ENCODE measurements at regions not wholly inside any gene's neighbourhood (a gene's known extent, or its start where the extent isn't known, plus 50 kb on each side); places are given as distances from the start of the nearest gene placed in this dataset.

DNA sequence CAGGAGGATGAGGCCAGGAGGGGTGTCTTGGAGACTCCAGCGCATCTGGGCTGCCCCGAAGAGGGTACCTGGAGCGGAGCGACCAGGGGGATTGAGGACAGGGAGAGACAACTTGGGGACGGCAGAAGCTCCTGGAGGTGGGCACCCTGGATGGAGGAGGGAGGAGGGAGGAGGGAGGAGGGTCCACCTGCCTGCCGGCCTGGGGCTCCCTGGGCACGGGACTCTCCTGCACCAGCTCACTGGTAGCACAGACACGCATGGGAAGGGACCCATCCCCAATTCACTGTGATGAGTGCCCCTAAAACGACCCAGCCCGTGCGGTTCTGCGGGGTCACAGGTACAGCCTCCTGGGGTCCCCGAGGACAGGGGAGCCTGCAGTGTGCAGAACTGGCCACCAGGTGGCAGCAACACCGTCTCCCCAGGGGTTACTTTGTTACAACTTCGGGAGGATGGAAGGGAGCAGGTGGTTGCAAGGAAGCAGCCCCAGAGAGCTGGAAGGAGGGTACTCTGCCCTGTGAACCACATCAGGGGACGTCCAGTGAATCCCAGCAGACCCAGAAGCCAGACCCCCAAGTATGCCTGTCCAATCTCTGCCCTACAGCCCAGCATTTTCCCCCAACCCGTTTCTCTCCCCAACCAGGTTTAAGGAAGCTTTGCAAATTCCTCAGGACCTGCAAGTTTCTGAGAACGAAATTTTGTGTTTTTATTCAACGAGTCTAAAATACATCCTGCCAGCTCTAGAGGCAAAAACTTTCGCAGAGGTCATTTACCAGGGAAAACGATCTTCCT lies 482.4 kb downstream of the NPHP4 start:
- Mint-ChIP-seq H3K4me3 (ENCODE audit: low read depth, unreplicated experiment) (no peak overlapping the region), H3K9me3 (ENCODE audit: low read depth, unreplicated experiment) (no peaks in the 10 kb centered on the region), H3K36me3 (ENCODE audit: insufficient read depth, unreplicated experiment) (no peaks in the 10 kb centered on the region), H3K27ac (ENCODE audit: unreplicated experiment) (no peak overlapping the region), H3K4me1 (ENCODE audit: low read depth, unreplicated experiment) (peaks cover 7% of the 10 kb centered on the region), H3K27me3 (ENCODE audit: unreplicated experiment) (peaks cover 50% of the 10 kb centered on the region)
- no TSS peak for BruUV-seq (replicated peaks)
- peak; percentile 67 for DNase-seq
- intact Hi-C loops (cut with micrococcal nuclease; ENCODE audit: unreplicated experiment), result loop anchor here (2.0 to 5.0 kb wide), 2 partner anchors 237 to 407 kb away; no protein-coding TSS in a partner anchor
- TF ChIP-seq, protein P1, sequence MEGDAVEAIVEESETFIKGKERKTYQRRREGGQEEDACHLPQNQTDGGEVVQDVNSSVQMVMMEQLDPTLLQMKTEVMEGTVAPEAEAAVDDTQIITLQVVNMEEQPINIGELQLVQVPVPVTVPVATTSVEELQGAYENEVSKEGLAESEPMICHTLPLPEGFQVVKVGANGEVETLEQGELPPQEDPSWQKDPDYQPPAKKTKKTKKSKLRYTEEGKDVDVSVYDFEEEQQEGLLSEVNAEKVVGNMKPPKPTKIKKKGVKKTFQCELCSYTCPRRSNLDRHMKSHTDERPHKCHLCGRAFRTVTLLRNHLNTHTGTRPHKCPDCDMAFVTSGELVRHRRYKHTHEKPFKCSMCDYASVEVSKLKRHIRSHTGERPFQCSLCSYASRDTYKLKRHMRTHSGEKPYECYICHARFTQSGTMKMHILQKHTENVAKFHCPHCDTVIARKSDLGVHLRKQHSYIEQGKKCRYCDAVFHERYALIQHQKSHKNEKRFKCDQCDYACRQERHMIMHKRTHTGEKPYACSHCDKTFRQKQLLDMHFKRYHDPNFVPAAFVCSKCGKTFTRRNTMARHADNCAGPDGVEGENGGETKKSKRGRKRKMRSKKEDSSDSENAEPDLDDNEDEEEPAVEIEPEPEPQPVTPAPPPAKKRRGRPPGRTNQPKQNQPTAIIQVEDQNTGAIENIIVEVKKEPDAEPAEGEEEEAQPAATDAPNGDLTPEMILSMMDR (IDR thresholded peaks at IDR 0.05; ENCODE audit: unreplicated experiment), result peak; percentile 86
- CTCF ChIA-PET, result interaction anchor here (0.8 kb wide), 1 partner anchor 465 kb away, joined by 5 read pairs; no protein-coding TSS in a partner anchor

DNA sequence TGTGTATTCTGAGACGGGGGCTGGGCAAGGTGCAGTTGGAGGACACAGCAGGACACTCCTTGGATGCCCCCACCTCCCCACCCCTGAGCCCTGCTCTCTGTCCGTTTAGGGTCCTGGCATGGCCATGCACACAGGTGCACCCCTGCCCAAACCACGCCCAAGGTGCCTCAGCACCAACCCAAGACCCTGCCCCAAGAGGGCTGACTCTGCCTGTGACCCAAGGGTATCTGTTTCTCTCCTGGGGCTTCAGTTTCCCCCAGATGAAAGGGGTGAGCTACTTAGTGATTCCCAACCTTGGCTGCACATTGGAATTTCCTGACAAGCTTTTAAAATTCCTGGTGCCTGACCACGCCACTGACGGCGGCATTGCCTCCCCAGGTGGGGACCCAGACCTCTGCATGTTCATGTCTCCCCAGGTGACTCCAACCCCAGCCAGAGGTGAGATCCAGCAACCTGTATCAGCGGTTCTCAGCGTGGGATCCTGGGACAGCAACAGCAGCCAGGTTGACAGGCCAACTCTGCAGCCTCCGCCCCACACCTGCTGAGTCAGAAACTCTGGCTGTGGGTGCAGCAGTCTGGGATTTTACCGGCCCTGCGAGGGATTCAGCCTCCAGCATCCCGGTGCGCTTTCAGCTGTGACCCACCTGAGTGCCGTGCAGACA lies 483.4 kb downstream of the NPHP4 start:
- Mint-ChIP-seq H3K4me3 (ENCODE audit: low read depth, unreplicated experiment) (no peak overlapping the region), H3K36me3 (ENCODE audit: insufficient read depth, unreplicated experiment) (no peaks in the 10 kb centered on the region), H3K9me3 (ENCODE audit: low read depth, unreplicated experiment) (no peaks in the 10 kb centered on the region), H3K27me3 (ENCODE audit: unreplicated experiment) (peaks cover 39% of the 10 kb centered on the region), H3K27ac (ENCODE audit: unreplicated experiment) (no peak overlapping the region), H3K4me1 (ENCODE audit: low read depth, unreplicated experiment) (no peaks in the 10 kb centered on the region)
- TF ChIP-seq, protein P1 (IDR thresholded peaks at IDR 0.05; ENCODE audit: unreplicated experiment), result no peak
- CTCF ChIA-PET, result no interaction called here
- intact Hi-C loops (cut with micrococcal nuclease; ENCODE audit: unreplicated experiment), result no loop called here
- no TSS peak for BruUV-seq (replicated peaks)
- DNase-seq, result no peak

DNA sequence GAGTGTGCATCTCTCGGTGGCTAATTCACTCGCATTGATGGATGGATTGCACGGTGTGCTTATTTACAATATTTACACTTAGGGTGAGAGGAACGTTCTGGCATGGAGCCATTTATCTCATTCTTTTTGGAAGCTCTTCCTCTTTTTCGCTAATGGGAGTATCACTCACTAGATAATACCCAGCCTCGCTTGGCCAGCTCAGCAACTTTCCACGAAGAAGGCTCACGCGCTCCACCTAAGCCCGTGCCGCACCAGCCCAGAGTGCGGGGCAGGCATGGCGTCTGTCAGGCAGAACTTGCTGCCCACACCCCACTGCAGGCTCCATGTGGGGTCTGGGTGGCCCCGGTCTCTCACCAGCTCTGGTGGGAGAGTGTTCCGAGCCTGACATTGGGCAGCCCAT lies 484.9 kb downstream of the NPHP4 start:
- Mint-ChIP-seq H3K4me3 (ENCODE audit: low read depth, unreplicated experiment) (no peak overlapping the region), H3K36me3 (ENCODE audit: insufficient read depth, unreplicated experiment) (no peaks in the 10 kb centered on the region), H3K27me3 (ENCODE audit: unreplicated experiment) (peaks cover 30% of the 10 kb centered on the region), H3K9me3 (ENCODE audit: low read depth, unreplicated experiment) (no peaks in the 10 kb centered on the region), H3K27ac (ENCODE audit: unreplicated experiment) (no peak overlapping the region), H3K4me1 (ENCODE audit: low read depth, unreplicated experiment) (no peaks in the 10 kb centered on the region)
- no TSS peak for BruUV-seq (replicated peaks)
- DNase-seq, result no peak
- CTCF ChIA-PET, result interaction anchor here (1.0 kb wide), 1 partner anchor 374 kb away, joined by 4 read pairs; no protein-coding TSS in a partner anchor
- TF ChIP-seq, protein P1 (IDR thresholded peaks at IDR 0.05; ENCODE audit: unreplicated experiment), result no peak
- intact Hi-C loops (cut with micrococcal nuclease; ENCODE audit: unreplicated experiment), result no loop called here

DNA sequence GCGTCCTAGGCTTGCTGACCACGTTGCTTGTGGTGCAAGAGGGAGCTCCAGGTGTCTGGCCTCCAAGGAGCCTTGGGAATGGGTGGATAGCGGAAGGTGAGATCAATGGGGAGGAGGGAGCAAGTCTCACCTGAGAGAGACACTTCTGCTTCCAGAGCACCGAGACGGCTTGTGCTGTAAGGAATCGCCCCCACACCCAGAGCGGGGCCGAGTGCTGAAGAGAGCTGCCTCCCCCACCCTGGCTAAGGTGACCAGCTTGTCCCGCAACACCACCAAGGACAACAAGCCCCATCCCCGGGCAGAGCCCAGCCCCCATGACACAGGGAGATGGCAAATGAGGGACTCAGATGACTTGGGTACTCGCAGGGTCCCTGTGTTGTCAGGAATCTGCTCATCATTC lies 485.6 kb downstream of the NPHP4 start:
- BruUV-seq (replicated peaks), result no TSS peak
- intact Hi-C loops (cut with micrococcal nuclease; ENCODE audit: unreplicated experiment), result no loop called here
- no peaks in the 10 kb centered on the region for H3K36me3 Mint-ChIP-seq (ENCODE audit: insufficient read depth, unreplicated experiment)
- CTCF ChIA-PET, result interaction anchor here (1.0 kb wide), 1 partner anchor 375 kb away, joined by 4 read pairs; no protein-coding TSS in a partner anchor
- H3K27ac Mint-ChIP-seq (ENCODE audit: unreplicated experiment), result no peak overlapping the region
- no peaks in the 10 kb centered on the region for H3K4me1 Mint-ChIP-seq (ENCODE audit: low read depth, unreplicated experiment)
- TF ChIP-seq, protein P1 (IDR thresholded peaks at IDR 0.05; ENCODE audit: unreplicated experiment), result no peak
- H3K4me3 Mint-ChIP-seq (ENCODE audit: low read depth, unreplicated experiment), result no peak overlapping the region
- peaks cover 22% of the 10 kb centered on the region for H3K27me3 Mint-ChIP-seq (ENCODE audit: unreplicated experiment)
- DNase-seq, result no peak
- no peaks in the 10 kb centered on the region for H3K9me3 Mint-ChIP-seq (ENCODE audit: low read depth, unreplicated experiment)
